MCF 10A (cell line): ENCODE measurements at regions not wholly inside any gene's neighbourhood (a gene's known extent, or its start where the extent isn't known, plus 50 kb on each side); places are given as distances from the start of the nearest gene placed in this dataset.
"Not testable (repeated sequence)": the region's sequence is repeated elsewhere in the genome, so short reads cannot be mapped to it uniquely, and the experiment has no call there.

Source experiments
- BruUV-seq: library from RNA; stranded (reverse); fragments of 400-500 nt; replicated peaks from 2 replicates; lab custom pipeline; 2021; lab: Mats Ljungman, UMichigan
- CTCF ChIA-PET: fragments of 300-600 bp; sonication (Branson Sonifier 250); formaldehyde crosslinking; extraction: SDS; loops from one replicate; lab custom pipeline; 2021; ENCODE audit warnings: antibody characterized with exemption, inconsistent platforms; lab: Yijun Ruan, JAX
- POLR2A ChIA-PET: fragments of 300-600, 350-650 bp; sonication (Branson Sonifier 250); formaldehyde crosslinking; extraction: SDS; loops from one replicate; lab custom pipeline; 2020; ENCODE audit warnings: antibody characterized with exemption, inconsistent platforms; lab: Yijun Ruan, JAX
- DNase-seq: peaks from one replicate; pipeline ENCODE4 v3.0.0-alpha.2; 2018; ENCODE audit not compliant: unreplicated experiment
- H3K27ac Mint-ChIP-seq: one replicate; pipeline ENCODE4 v1.8.0; 2022; ENCODE audit warnings: mild to moderate bottlenecking, low read depth, mixed read lengths; ENCODE audit not compliant: unreplicated experiment
- H3K27me3 Mint-ChIP-seq: one replicate; pipeline ENCODE4 v1.8.0; 2022; ENCODE audit warnings: mixed read lengths; ENCODE audit not compliant: insufficient read depth, unreplicated experiment
- H3K36me3 Mint-ChIP-seq: one replicate; pipeline ENCODE4 v1.8.0; 2022; ENCODE audit warnings: mild to moderate bottlenecking, moderate library complexity, mixed read lengths; ENCODE audit not compliant: insufficient read depth, unreplicated experiment
- H3K4me1 Mint-ChIP-seq: one replicate; pipeline ENCODE4 v1.8.0; 2022; ENCODE audit warnings: mixed read lengths; ENCODE audit not compliant: insufficient read depth, unreplicated experiment
- H3K4me3 Mint-ChIP-seq: one replicate; pipeline ENCODE4 v1.8.0; 2022; ENCODE audit warnings: mild to moderate bottlenecking, moderate library complexity, mixed read lengths; ENCODE audit not compliant: unreplicated experiment
- H3K9me3 Mint-ChIP-seq: one replicate; pipeline ENCODE4 v1.8.0; 2022; ENCODE audit warnings: mixed read lengths; ENCODE audit not compliant: unreplicated experiment
- intact Hi-C: fragments of 100-400 bp; cut with micrococcal nuclease; formaldehyde crosslinking; loops from 2 replicates; pipeline ENCODE4 v1.14.1; 2022
- TF ChIP-seq, protein P1 (sequence below): fragments of 200-600 bp; IDR thresholded peaks from one replicate; pipeline ENCODE4 v1.8.0; 2022; ENCODE audit warnings: antibody characterized with exemption, mild to moderate bottlenecking; ENCODE audit not compliant: unreplicated experiment

DNA sequence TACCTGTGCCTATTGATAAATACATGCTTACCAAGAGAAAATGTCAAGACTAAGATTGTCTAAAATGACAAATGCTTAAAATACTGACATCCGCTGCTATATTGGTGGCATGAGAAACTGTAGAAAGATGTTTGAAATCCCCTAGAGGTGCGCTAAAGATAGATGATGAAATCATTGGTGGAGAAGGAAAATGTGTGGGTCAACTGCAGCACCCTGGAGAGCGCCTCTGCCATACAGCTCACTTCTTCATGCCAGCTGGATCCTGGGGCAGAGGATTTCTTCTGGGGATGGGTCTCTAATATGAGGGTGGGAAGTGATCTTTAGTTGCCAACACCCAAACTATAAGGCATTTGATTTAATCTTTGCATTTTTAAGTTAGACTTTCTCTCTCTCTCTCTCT is 680.4 kb upstream of the POM121L12 start:
- Mint-ChIP-seq H3K4me3 (no peak overlapping the region), H3K4me1 (peaks cover 4% of the 10 kb centered on the region), H3K27me3 (peaks cover 36% of the 10 kb centered on the region), H3K36me3 (peaks cover 6% of the 10 kb centered on the region), H3K9me3 (no peaks in the 10 kb centered on the region), H3K27ac (no peak overlapping the region)
- POLR2A ChIA-PET, result no interaction called here
- BruUV-seq, result no TSS peak
- intact Hi-C loops, result no loop called here
- TF ChIP-seq, protein P1, sequence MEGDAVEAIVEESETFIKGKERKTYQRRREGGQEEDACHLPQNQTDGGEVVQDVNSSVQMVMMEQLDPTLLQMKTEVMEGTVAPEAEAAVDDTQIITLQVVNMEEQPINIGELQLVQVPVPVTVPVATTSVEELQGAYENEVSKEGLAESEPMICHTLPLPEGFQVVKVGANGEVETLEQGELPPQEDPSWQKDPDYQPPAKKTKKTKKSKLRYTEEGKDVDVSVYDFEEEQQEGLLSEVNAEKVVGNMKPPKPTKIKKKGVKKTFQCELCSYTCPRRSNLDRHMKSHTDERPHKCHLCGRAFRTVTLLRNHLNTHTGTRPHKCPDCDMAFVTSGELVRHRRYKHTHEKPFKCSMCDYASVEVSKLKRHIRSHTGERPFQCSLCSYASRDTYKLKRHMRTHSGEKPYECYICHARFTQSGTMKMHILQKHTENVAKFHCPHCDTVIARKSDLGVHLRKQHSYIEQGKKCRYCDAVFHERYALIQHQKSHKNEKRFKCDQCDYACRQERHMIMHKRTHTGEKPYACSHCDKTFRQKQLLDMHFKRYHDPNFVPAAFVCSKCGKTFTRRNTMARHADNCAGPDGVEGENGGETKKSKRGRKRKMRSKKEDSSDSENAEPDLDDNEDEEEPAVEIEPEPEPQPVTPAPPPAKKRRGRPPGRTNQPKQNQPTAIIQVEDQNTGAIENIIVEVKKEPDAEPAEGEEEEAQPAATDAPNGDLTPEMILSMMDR, result no peak
- CTCF ChIA-PET, result no interaction called here
- peak; percentile 26 for DNase-seq

DNA sequence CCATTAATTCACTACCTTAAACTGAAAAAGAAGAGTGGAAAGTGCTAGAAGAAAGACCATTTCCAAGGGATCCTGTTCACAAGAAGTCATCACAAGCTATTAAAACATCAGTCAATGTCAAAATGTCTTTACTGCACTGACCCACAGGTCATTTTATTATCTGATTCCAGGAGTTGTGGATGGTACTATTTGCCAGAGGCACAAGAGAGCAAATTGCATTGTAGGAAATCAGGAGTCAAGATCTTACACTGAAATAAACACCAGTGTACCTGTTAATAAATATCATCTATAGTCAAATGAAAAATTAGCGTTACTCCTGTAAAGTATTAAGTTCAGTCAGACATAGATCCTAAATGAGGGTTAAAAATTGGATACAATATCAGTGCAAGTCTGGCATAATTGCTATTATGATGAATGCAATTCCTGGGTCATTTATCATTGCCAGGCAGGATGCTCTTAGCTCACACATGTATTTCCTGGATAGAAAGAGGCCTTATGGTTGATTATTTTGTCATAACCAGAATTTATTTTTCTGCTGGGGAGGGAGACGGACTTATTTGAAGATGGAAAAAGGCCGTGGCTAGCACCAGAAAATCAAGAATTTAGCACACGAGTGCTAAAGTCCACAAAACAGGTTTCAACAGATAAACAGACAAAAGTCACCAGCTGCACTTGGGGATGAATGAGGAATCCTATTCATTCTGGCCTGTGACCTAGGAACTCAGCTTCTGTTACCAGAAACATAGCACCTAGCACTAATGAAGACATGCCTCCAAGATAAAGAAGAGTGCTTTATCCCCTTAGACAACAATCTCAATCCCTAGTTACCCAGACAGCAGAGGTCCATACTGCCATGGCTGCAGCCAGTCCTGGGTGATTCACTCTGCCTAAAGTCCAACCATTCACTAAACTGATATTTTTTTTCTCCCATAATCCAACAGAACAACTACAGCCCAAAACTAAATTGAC is 683.1 kb upstream of the POM121L12 start:
- Mint-ChIP-seq H3K4me1 (peaks cover 4% of the 10 kb centered on the region), H3K9me3 (no peaks in the 10 kb centered on the region), H3K4me3 (no peak overlapping the region), H3K27me3 (peaks cover 38% of the 10 kb centered on the region), H3K27ac (no peak overlapping the region), H3K36me3 (peaks cover 6% of the 10 kb centered on the region)
- intact Hi-C loops, result loop anchor here (5.0 kb wide), 1 partner anchor 580 kb away; no protein-coding TSS in a partner anchor
- no TSS peak for BruUV-seq
- CTCF ChIA-PET, result interaction anchor here (0.5 kb wide), 1 partner anchor 125 kb away, joined by 4 read pairs; no protein-coding TSS in a partner anchor
- no peak for DNase-seq
- TF ChIP-seq, protein P1, result no peak
- POLR2A ChIA-PET, result interaction anchor here (0.6 kb wide), 1 partner anchor 28 kb away, joined by 3 read pairs; no protein-coding TSS in a partner anchor

DNA sequence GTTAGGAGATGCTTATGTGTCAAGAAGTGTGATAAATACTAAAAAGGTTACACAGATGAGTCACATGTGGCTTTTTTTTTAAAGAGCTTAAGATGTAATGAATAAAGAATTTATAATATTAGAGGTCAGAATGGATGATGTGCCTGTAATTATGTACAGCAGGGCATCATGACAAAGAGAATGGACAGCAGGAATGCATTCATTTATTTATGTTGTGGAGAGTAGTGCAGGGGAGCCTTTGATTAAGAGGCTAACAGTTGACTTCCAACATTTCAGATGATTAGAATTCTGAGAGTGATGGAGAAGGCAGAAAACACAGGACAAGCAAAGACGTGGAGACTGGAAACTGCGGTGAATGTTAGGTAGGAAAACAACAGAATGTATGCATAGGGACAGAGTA is 691.4 kb upstream of the POM121L12 start:
- TF ChIP-seq, protein P1, result no peak
- POLR2A ChIA-PET, result no interaction called here
- Mint-ChIP-seq H3K27ac (no peak overlapping the region), H3K9me3 (no peaks in the 10 kb centered on the region), H3K4me1 (no peaks in the 10 kb centered on the region), H3K4me3 (no peak overlapping the region), H3K36me3 (no peaks in the 10 kb centered on the region), H3K27me3 (peaks cover 12% of the 10 kb centered on the region)
- no TSS peak for BruUV-seq
- DNase-seq, result no peak
- CTCF ChIA-PET, result no interaction called here
- intact Hi-C loops, result no loop called here

DNA sequence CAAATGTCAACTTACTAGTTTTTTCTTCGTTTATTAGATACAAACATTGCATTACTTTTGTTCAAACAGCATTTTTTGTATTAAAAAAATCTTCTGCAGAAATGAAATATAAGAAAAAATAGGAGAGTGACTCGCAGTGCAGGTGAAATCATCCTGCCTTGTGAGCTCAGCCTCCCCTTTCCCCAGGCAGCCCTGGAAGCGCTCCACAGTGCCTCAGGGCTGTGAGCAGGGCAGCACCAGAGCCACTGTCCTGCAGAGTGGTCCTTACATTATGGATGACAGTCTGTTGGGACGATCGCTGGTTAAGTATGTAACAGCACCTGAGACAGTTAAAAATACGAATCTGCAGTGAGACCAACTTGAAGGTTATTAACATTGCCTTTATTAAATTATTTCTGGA is 695.4 kb upstream of the POM121L12 start:
- no peaks in the 10 kb centered on the region for H3K4me1 Mint-ChIP-seq
- H3K27me3 Mint-ChIP-seq, result peaks cover 12% of the 10 kb centered on the region
- H3K9me3 Mint-ChIP-seq, result no peaks in the 10 kb centered on the region
- BruUV-seq, result no TSS peak
- POLR2A ChIA-PET, result no interaction called here
- H3K4me3 Mint-ChIP-seq, result no peak overlapping the region
- H3K27ac Mint-ChIP-seq, result no peak overlapping the region
- TF ChIP-seq, protein P1, result no peak
- no peaks in the 10 kb centered on the region for H3K36me3 Mint-ChIP-seq
- no peak for DNase-seq
- CTCF ChIA-PET, result interaction anchor here (0.6 kb wide), 1 partner anchor 33 kb away, joined by 3 read pairs; no protein-coding TSS in a partner anchor
- intact Hi-C loops, result no loop called here

DNA sequence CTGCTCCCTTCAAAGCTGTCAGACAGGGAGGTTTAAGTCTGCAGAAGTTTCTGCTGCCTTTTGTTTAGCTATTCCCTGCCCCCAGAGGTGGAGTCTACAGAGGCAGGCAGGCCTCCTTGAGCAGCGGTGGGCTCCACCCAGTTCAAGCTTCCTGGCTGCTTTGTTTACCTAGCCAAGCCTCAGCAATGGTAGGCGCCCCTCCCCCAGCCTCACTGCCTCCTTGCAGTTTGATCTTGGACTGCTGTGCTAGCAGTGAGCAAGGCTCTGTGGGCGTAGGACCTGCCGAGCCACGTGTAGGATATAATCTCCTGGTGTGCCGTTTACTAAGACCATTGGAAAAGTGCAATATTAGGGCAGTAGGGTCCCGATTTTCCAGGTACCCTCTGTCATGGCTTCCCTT is 707.1 kb upstream of the POM121L12 start:
- BruUV-seq, intact Hi-C loops, H3K4me3 Mint-ChIP-seq, H3K4me1 Mint-ChIP-seq, H3K9me3 Mint-ChIP-seq, CTCF ChIA-PET, POLR2A ChIA-PET, H3K36me3 Mint-ChIP-seq, DNase-seq, H3K27me3 Mint-ChIP-seq, H3K27ac Mint-ChIP-seq: not testable (repeated sequence)
